ENCODE measurements at regions not wholly inside any gene's neighbourhood (a gene's known extent, or its start where the extent isn't known, plus 50 kb on each side); places are given as distances from the start of the nearest gene placed in this dataset.

DNA sequence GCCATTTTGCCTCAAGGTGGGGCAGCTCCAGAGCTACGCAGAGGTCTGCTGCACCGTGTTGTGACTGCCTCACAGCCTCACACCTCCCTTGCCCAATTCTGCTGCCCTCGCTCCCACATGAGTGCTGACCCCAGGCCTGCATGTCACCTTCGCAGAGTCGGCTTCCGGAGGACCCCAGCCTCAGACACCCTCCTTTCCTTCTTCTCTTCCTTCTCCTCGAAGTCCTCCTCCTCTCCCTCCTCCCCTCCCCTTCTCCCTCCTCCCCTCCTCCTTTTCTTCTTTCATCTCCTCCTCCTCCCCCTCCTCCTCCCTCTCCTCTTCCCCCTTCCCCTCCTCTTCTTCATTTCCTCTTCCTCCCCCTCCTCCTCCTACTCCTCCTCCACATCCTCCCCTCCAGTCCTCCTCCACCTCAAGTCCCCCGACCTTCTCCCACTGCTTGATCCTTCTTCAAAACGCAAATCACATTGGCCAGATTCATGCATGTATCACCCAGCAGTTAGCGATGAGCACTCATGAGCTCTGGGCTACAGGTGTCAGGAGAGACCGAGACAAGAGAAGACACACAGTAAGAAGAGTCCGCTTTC is 243.8 kb downstream of the RBFOX3 start:
- intact Hi-C loops (cut with DNase I) = no loop called here
- ATAC-seq = no peak
- DNase-seq = no peak

DNA sequence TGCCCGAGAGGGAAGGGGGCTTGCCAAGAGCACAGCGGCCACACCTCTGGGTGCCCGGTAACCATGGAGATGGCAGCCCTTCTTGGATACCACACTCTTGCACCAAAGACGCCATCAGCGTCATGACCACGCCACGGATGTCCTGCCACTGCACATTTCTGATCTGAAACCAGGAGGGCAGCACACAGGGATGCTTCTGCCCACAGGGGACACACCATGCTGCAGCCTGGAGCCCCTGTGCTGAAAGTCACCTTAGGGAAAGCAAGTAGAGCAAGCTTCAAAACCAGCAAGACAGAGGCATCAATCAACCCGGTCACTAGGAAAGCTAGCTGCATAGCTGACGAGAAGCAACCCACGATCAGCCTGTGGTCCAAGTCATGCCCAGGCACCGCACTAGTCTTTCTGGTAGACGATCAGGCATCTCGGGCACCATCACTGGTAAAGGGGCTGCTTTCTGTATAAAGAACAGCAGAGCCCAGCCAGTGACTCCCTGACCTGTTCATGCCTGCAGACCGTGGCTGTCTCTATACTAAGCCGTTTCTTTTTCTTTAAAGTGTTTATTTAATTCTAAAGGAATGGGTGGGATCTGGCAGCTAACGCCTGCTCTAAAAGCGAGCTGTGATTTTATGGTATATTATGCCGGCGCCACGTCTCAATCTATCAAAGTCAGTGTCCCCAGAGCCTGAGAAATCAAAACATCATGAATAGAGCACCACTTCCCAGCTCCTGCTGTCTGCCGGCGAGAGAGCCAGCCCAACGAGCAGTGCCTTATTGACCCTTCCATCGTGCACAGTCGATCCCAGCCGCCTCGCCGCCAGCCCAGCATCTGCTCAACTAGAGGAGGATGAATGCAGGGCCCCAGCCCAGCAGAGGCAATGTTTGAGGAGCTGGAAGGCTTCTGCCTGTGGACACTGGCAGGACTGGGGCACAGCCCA is 244.7 kb downstream of the RBFOX3 start:
- DNase-seq (no peak), ATAC-seq (no peak)
- intact Hi-C loops (cut with DNase I) = no loop called here

DNA sequence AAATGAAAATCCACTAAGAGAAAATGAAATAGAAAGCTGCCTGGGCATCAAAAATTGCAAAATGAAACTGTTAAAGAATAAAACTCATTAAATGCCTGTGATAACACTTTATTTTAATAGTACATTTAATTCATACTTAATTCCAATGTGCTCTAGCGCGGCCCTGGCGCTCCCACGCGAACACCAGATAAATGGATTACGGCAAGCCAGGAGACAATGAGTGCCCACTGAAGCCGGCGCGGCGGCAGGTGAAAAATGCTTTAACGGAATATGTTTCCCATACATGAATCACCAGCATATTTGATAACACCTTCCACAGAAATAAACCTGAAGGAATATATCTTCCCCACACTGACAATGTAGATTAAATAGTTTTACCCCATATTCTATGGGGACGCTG is 245.5 kb downstream of the RBFOX3 start:
- intact Hi-C loops (cut with DNase I) = no loop called here
- DNase-seq = no peak
- no peak for ATAC-seq

DNA sequence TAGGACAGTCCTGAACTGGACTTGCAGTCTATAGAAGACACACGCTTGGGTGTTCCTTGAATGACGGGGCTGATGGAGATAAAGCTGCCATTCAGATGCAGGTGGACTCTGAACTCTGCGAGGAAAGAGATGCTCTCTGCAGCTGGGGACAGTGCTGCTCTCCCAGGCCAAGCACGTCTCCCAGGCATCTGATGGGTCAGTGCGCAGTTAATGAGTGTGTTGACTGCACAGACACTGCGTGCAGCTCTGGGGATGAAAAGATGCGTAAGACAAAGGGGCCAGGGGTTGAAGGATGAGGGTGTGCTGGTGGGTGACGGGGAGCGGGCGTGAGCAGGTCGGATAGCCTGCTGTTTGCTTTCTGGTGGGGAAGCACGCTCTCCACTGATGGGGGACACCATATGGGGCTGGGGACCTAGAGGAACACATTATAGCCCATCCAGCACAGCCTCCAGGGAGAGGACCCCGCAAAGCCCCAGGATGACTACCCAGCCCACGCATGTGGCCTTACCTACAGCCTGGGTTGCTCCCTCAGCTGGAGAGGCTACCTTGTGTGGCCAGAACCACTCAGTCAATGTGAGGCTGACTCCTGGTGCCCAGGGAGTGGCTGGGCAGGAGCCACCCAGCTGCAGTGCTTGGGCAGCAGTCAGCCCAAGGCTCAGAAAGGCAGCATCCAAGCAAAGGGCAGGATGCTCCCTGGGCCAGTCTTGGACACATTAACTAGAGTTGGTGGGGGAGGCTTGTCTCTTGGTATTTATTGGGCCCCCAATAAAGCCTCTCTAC is 246.3 kb downstream of the RBFOX3 start:
- DNase-seq = no peak
- intact Hi-C loops (cut with DNase I) = no loop called here
- no peak for ATAC-seq

DNA sequence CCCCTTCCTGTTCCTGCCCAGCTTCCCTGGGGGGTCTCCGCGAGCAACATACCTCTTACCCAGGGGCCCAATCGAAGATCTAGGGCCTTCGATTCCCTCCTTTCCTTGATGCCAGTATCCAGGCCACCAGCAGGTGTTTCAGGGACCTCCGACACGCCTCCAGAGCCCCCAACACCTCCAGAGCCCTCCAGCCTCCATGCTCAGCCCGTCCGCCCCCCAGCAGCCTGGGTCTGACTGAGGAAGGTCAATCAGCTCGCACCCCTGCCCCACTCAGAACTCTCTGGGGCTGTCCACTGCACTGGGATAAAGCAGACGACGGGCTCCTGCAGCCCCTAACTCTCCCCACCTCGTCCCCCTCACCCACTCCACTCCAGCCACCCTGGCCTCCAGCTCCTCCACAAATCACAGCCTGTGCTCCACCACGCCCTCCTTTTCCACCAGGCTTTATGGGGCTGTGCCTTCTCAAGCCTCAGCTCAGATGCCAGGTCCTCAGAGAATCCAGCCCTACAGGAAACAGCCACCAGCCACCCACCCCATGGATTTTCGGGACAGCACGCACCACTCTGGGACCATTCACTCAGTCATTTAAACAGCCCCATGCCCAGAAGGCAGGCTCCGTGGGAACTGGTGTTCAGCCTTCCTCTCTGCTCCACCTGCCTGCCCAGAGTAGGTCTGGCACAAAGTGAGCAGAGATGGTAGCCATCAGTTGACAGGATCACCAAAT is 247.1 kb downstream of the RBFOX3 start:
- ATAC-seq (no peak), DNase-seq (no peak)
- intact Hi-C loops (cut with DNase I) = no loop called here

DNA sequence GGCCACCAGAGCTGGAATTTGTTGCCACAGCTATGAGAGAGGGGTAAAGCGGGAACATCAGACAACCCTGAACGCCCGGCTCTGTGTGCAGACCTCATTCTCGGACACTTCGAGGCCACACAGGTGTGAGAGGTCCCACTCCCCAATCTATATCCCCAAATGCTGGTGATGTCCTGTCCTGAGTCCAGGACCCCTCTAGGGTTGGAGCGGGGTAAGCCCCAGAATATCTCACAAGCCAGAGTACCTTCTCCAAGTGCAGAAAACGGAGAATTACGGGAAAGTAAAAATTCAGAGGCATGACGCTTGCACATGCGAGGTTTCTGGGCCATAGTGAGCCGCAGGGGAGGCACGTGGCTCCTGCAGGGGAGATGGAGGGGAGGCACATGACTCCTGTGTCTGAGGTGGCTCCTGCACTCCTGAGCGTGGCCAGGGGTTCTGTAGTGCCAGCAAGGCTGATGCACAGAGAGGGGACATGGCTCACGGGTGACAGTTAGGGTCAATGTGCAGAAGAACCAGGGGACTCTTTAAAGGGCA is 248.0 kb downstream of the RBFOX3 start:
- no peak for ATAC-seq
- DNase-seq = no peak
- intact Hi-C loops (cut with DNase I) = no loop called here

- ATAC-seq (no peak), DNase-seq (no peak)
- intact Hi-C loops (cut with DNase I) = no loop called here
These were observed 248.7 kb downstream of the RBFOX3 start for GRCh38 chr17:79361873-79362771.

DNA sequence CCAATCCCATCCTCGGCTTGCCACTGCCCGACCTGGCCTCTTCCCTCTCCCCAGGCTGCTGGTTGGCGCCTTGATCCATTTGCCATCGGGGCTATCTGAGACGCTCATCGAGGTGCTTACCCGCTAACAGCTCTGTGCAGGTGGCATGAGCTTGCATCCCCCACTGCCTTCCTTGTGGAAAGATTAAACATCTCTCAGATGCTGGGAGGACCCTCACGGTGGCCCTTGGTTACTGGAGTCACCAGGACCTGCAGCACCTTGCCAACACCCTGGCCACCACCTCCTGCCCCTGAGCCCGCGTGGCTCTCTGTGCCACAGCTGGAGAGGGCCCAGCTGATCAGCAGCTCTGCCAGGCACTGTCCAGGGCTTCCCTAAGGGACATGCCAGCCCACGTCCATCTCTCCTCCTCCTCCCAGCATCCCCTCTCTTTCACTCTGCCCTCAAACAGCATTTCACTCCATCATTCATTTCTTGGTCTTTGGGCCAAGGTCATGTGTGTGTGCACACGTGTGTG is 249.6 kb downstream of the RBFOX3 start:
- DNase-seq (no peak), ATAC-seq (no peak)
- intact Hi-C loops (cut with DNase I) = no loop called here

GRCh38 chr17:79360196-79360595 is 250.7 kb downstream of the RBFOX3 start:
- intact Hi-C loops (cut with DNase I) = no loop called here
- ATAC-seq (no peak), DNase-seq (no peak)

GRCh38 chr17:79356839-79357447 is 253.9 kb downstream of the RBFOX3 start:
- DNase-seq = no peak
- ATAC-seq = no peak

DNA sequence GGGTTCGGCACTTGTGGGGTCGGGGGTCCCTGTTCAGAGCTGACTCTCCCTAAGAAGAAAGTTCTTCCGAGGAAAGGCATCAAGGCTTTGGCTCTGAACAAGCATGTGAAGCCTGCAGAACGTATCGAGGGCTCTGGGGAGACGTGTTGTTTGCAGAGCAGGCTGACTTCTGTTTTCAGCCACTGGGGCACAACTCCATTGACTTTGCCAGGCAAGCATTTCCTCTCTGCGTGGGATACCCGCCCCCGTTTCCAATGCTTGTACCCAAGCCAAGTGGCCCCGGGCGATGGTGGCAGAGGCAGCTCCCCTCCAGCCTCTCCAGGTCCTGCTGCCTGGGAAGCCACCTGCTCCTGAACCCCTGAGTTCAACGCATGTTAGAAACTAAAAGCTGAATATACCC is 255.7 kb downstream of the RBFOX3 start:
- ATAC-seq (no peak), DNase-seq (peak; percentile 10)
- intact Hi-C loops (cut with DNase I) = no loop called here

More at GRCh38 chr17:79356839-79357447, 253.9 kb downstream of the RBFOX3 start:
- intact Hi-C loops (cut with DNase I) = no loop called here

DNA sequence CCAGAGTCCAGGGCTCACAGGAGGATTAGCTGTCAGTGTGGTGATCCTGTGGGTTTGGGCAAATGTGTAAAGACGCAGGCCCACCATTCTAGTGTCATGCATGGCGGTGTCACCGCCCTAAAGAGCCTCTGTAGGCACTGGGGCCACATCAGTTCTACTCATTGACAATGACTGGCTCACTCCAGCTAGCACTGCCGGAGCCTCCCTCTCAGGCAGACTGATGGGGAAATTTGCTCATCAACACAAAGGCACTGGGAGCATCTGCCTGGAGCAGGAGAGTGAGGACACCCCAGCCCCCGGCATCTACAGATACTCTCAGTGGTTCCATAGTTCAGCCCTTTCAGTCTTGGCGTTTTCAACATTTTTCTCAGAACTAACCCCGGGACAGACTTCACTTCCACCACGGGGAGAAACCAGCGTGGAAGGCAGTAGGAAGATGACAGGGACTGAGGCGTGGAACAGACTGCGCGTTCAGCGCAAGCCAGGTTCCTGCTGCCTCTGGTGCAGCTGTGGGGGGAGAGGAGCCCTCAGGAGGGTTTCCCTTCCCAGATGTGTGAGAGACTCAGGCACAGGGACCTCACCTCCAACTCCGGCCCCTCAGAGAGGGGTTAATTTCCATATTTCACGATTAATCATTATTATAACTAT is 256.6 kb downstream of the RBFOX3 start:
- DNase-seq = peak; percentile 3
- no peak for ATAC-seq
- intact Hi-C loops (cut with DNase I) = no loop called here

DNA sequence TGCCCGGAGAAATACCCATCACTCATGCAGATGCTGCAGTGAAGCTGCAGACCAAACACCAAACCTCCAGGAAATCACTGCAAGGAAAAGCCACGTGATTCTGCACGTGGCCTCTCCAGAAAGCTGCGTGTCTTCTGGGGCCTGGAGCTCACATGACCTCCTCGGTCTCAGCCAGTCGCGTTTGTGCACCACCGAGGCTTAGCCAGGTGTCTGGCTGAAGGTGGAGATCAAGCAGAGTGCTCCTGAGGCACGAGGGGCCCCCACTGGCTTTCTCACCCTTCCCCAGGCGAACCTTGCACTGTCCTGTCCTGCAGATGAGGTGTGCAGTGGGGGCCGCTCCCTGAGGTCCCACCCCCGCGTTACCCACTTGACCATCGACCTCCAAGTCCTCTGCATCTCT is 257.3 kb downstream of the RBFOX3 start:
- intact Hi-C loops (cut with DNase I) = no loop called here
- DNase-seq = peak; percentile 7
- no peak for ATAC-seq

GRCh38 chr17:79353016-79353415 is 257.8 kb downstream of the RBFOX3 start:
- no peak for ATAC-seq
- intact Hi-C loops (cut with DNase I) = no loop called here
- DNase-seq = peak; percentile 3

DNA sequence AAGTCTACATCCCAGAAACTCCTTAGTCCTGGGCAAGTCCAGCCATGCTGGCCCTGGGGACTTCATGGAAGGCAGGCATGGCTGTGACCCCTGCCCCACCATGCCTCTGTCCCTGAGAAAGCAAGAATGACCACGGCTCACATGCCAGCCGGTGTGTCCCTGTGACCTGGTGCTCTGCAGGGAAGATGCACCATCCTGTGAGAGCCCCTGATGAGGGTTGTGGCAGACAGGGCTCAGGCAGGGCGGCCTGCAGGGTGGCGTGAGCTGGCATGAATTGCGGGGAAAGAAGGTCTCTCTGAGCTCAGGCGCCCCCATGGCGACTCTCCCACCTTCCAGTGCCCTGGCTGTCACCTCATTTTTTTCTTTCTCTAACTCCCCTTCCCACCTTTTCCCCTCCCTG is 260.3 kb downstream of the RBFOX3 start:
- intact Hi-C loops (cut with DNase I) = no loop called here
- DNase-seq (no peak), ATAC-seq (no peak)

DNA sequence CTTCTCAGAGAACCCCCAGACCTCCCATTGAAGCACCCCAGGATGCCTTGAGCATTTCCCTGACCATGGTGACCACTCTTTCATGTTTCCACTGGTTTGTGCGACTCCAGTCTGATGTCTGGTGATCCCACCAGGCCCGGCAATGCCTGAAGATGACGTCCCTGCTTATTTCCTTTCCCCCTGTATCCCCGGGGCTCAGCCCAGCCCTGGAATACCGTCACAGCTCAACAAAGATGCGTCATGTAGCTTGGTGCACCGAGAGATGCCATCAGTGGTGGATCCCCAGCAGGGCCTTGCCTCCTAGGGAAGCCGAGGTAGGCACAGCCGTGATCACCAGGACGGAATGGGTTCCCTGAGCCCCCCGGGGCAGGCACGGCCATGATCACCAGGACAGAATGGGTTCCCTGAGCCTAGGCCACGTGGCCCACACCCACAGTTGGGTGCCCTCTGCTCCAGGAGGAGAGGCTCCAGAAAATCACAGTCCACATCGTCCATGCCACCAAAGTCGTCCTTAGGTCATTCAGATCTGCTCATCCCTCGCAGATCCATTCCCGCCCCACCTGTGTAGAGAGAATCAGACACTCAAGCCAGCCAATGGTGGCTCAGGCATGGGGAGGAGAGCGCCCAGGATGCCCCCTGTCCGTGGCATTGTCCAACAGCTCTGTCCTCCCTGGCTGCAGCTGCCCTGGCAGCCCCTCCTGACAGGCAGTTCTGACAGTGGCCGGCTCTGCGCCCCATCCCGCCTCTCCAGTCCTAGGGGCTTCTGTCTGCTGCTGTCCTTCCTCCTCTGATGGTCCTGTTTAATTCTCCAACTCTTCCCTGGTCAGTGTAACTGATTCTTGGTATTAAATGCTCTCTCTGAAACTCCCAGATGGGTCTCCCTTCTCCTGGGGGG is 261.1 kb downstream of the RBFOX3 start:
- ATAC-seq (no peak), DNase-seq (peak; percentile 8)
- intact Hi-C loops (cut with DNase I) = no loop called here

Measured in left cardiac atrium (tissue), 4 donors.